RKO (cell line): ENCODE measurements at regions not wholly inside any gene's neighbourhood (a gene's known extent, or its start where the extent isn't known, plus 50 kb on each side); places are given as distances from the start of the nearest gene placed in this dataset.

Experiments
- DNase-seq: peaks from one replicate; pipeline ENCODE4 v3.0.0-alpha.2; 2016; ENCODE audit warnings: low spot score

- DNase-seq: peak; percentile 14
Observed at GRCh38 chr12:116382686-116383530, 105.4 kb upstream of the MED13L start.

GRCh38 chr12:116384175-116384574, 106.7 kb upstream of the MED13L start:
- DNase-seq: no peak

- DNase-seq: no peak
Observed at GRCh38 chr12:116384691-116385485, 107.4 kb upstream of the MED13L start.

DNA sequence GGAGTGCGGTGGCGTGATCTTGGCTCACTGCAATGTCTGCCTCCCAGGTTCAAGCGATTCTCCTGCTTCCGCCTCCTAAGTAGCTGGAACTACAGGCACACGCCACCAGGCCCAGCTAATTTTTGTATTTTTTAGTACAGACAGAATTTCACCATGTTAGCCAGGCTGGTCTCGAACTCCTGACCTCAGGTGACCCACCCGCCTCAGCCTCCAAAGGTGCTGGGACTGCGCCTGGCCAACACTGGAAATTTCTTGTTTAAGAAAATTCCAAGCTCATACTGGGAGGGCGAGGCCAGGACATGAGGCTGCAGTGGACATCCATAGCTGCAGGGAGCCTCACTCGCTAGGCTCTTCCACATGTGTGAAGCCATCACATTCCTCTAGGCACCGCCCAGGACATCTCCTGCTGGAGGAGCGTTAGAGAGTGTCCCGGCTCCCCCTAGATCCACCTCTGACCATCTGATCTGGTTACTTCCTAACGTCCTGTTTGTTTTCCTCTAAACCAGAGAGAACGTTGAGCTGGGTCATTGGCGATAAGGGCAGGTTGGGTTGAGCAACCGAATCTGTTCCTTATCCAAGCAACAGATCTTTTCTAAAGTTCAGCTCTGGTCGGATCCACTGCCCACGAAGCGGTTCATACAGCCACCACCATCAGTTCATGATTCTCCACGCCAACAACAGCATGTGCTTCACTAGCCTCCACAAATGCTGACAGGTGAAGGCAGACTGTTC, 108.2 kb upstream of the MED13L start:
- DNase-seq: no peak

DNA sequence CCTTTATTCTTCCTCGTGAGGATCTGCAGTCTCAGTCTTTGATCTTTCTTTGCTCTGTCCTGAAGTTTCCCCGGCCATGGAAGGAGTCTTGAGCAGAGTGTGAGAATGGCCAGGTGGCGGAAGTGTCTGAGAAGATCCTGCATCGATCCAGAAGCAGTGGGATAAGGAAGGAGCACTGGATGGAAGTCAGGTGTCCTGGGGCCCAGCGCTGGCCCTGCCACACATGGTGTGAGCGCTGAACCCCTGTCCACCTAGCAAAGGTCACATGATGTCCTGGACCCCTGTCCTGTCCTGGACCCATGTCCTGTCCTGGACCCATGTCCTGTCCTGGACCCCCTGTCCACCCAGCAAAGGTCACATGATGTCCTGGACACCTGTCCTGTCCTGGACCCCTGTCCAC, 111.8 kb upstream of the MED13L start:
- DNase-seq: no peak

DNA sequence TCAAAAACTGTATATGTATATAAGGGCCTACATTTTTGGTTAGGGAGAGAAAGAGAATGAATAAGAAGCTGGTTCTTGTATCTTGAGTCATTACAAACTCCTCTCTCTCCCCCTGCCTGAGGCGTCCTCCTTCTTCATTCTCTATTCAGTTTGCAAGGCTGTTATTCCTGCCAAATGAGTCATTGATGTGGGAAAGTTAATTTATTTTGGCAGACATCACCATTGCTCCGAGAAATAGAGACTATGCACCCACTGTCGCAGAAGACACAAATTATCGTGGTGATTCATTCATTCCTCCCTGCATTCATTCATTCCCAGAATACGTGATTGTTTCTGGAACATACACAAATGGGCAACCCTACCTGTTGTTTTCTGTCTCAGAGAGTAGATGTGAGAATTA, 112.5 kb upstream of the MED13L start:
- peak; percentile 23 for DNase-seq

- no peak for DNase-seq
Observed at GRCh38 chr12:116390401-116391335, 113.2 kb upstream of the MED13L start.

- no peak for DNase-seq
Observed at GRCh38 chr12:116391501-116391900, 114.0 kb upstream of the MED13L start.

- no peak for DNase-seq
Observed at GRCh38 chr12:116392061-116392460, 114.6 kb upstream of the MED13L start.

DNA sequence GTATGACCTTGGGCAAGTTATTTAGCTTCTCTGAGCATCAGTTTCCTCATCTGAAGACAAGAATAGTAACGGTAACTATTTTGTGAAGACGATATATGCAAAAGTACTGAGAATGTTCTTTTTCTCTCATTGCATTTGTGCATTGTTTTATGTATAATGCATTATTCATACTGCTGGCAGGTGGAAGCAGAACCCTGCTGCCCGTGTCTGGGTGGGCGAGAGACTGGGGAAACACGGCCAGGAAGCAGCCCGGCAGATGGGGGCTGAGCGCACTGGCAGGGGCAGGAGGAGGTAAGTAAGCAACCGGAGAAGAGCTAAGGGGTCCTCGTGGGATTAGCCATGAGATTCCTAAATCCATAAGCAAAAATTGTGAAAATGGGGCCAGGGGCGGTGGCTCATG, 115.8 kb upstream of the MED13L start:
- DNase-seq: no peak

DNA sequence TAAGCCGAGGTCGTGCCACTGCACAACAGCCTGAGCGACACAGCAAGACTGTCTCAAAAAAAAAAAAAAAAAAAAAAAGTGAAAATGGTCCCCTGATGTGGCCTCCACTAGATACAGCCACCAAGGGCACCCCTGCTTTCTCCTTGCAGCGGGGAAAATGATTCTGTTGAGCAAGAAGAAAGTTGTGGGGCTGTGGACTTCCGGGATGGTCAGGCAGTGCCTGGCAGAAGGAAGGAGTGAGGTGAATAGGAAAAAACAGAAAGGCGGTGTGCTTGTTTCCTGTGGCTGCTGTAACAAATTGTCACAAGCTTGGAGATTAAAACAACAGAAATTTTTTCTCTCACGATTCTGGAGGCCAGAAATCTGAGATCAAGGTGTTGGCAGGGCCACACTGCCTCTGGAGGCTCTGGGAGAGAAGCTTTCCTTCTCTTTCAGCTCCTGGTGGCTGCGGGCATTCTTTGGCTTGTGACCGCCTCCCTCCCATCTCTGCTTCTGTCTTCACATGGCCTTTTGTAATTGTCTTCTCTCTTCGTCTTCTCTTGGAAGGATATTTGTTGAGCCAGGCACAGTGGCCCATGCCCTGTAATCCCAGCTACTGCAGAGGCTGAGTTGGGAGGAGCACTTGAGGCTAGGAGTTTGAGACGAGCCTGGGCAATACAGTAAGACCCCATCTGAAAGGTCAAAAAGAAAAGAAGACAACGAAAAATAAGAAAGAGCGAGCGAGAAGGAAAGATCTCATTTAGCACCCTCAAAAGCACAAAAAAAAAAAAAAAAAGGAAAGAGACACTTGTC, 116.6 kb upstream of the MED13L start:
- no peak for DNase-seq

DNA sequence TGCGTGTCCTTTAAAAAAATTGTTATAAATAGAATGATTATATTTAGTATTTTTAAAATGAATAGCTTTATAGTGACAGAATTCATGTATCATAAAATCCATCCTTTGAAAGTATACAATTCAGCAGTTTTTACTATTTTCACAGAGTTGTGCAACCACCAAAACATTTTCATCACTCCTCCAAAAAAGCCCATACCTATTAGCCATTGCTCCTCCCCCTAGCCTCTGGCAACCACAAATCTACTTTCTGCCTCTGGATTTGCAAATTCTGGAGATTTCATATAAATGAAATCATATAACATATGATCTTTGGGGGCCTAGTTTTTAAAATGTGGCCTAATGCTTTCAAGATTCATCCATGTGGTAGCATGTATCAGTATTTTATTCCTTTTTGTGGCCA, 117.9 kb upstream of the MED13L start:
- DNase-seq: no peak

GRCh38 chr12:116397148-116397547, 119.7 kb upstream of the MED13L start:
- peak; percentile 37 for DNase-seq

DNA sequence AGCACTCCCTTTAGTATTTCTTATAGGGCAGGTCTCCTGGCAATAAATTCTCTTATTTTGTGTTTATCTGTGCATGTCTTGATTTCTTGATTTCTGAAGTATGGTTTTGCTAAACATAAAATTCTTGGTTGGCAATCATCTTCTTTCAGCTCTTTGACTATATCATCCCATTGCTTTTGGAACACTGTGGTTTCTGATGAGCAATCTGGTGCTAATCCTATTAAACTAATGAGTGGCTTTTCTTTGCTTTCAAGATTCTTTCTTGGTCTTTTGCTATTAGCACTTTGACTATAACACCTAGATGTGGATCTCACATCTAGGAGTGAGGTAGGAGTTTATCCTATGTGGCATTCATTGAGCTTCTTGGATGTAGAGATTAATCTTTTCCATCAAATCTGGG, 120.7 kb upstream of the MED13L start:
- DNase-seq: no peak

DNA sequence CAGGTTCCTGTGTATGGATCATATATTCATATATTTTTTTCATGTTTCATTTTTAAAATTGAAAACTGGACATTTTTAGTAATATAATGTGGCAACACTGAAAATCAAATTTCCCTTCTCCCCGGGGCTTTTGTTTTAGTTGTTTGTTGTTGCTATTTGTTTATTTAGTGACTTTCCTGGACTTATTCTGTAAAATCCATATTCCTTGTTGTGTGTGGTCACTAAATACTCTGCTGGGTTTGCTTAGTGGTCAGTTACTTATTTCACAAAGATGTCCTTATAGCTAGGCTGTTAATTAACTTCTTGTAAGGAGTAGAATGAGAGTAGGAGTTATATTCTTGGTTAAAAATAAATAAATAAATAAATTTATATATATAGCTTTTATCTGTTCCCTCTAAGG, 121.6 kb upstream of the MED13L start:
- DNase-seq: no peak

GRCh38 chr12:116400636-116401372, 123.3 kb upstream of the MED13L start:
- no peak for DNase-seq

DNA sequence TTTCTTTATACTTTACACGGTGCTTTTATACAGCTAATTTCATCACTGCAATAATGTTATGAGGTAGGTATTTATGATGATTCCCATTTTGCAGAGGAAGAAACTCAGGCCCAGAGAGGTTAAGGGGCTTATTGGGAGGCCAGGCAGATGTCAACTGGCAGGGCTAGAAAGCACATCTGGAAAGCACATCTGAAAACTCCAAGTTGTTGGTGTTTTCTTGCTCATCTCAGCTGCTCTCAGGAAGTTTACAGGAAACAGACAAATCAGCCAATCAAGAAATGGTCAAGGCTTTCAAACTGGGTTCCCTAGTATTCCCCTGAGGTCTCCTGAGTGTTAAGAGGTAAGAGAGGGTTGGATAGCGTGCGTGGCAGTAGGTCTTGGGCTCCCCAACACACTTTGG, 124.1 kb upstream of the MED13L start:
- no peak for DNase-seq

DNA sequence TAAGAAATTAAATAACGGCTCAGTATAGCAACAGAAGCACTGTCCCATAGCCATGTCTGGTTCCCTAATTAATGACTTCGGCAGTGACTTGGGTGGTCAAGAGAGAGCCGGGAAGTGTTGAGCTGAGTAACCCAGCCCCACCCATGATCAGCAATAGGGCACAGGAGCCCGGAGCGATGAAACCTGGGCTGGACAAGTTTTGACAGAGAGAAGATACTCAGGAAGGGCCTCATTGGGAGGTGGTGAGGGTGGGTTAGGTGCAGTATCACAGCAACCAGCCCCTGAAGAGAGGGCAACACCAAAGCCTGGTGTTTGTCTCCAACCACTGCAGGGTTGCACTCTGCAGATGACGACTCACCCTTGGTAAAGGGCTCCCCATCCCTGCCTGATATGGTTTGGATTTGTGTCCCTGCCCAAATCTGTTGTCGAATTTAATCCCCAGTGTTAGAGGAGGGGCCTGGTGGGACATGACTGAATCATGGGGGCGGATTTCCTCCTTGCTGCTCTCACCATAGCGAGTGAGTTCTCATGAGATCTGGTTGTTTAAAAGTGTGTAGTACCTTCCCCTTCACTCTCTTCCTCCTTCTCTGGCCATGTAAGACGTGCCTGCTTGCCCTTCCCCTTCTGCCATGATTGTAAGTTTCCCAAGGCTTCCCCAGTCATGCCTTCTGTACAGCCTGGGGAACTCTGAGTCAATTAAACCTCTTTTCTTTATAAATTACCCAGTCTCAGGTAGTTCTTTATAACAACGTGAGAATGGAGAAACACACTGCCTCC, 124.9 kb upstream of the MED13L start:
- no peak for DNase-seq

DNA sequence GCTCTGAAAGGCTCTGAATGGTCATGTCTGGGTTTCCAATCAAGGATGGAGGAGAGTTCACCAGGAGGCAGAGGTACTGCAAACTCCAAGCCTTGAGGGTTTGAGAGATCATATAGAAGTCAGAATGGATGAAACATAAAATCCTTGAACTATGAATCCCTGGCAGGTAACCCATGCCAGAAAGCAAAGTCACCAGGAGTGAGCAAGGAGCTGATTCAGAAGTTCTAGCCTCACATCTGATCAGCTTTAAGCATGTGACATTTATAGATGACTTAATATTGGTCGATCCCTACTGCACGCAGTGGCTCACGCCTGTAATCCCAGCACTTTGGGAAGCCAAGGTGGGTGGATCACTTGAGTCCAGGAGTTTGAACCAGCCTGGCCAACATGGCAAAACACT, 126.1 kb upstream of the MED13L start:
- DNase-seq: no peak
